Superior temporal gyrus (tissue), 1 donor: ENCODE measurements at regions not wholly inside any gene's neighbourhood (a gene's known extent, or its start where the extent isn't known, plus 50 kb on each side); places are given as distances from the start of the nearest gene placed in this dataset.

Source experiments
- DNase-seq: peaks from one replicate; pipeline ENCODE4 v3.0.0-alpha.2; 2016; ENCODE audit errors: extremely low spot score

GRCh38 chr2:74065456-74065855, 80.7 kb downstream of the TET3 start:
- DNase-seq, result no peak

- no peak for DNase-seq
These were observed 81.1 kb downstream of the BOLA3 start for GRCh38 chr2:74066491-74067203.

GRCh38 chr2:74067221-74067747, 80.4 kb downstream of the BOLA3 start:
- no peak for DNase-seq

- DNase-seq, result no peak
These were observed 76.7 kb downstream of the BOLA3 start for GRCh38 chr2:74070991-74071390.

GRCh38 chr2:74071426-74071825, 76.3 kb downstream of the BOLA3 start:
- DNase-seq, result no peak

- no peak for DNase-seq
These were observed 75.1 kb downstream of the BOLA3 start for GRCh38 chr2:74072565-74072964.

- DNase-seq, result no peak
These were observed 73.2 kb downstream of the BOLA3 start for GRCh38 chr2:74074487-74074886.

GRCh38 chr2:74076074-74076470, 71.6 kb downstream of the BOLA3 start:
- no peak for DNase-seq

- DNase-seq, result no peak
These were observed 70.1 kb downstream of the BOLA3 start for GRCh38 chr2:74077636-74078035.

GRCh38 chr2:74078466-74078865, 69.2 kb downstream of the BOLA3 start:
- no peak for DNase-seq

GRCh38 chr2:74079522-74080341, 68.0 kb downstream of the BOLA3 start:
- no peak for DNase-seq

- DNase-seq, result no peak
These were observed 67.4 kb downstream of the BOLA3 start for GRCh38 chr2:74080346-74080745.

GRCh38 chr2:74081030-74081762, 66.5 kb downstream of the BOLA3 start:
- no peak for DNase-seq

GRCh38 chr2:74081763-74082110, 66.0 kb downstream of the BOLA3 start:
- no peak for DNase-seq

GRCh38 chr2:74083750-74084149, 64.0 kb downstream of the BOLA3 start:
- no peak for DNase-seq
